GM19438 (cell line): ENCODE measurements at regions not wholly inside any gene's neighbourhood (a gene's known extent, or its start where the extent isn't known, plus 50 kb on each side); places are given as distances from the start of the nearest gene placed in this dataset.
"Not testable (repeated sequence)": the region's sequence is repeated elsewhere in the genome, so short reads cannot be mapped to it uniquely, and the experiment has no call there.

ENCODE experiments used
- ATAC-seq: cut with Tn5 transposase; IDR thresholded peaks from one replicate; pipeline ENCODE4 v1.9.1; 2021; ENCODE audit warnings: low read depth; ENCODE audit not compliant: unreplicated experiment

DNA sequence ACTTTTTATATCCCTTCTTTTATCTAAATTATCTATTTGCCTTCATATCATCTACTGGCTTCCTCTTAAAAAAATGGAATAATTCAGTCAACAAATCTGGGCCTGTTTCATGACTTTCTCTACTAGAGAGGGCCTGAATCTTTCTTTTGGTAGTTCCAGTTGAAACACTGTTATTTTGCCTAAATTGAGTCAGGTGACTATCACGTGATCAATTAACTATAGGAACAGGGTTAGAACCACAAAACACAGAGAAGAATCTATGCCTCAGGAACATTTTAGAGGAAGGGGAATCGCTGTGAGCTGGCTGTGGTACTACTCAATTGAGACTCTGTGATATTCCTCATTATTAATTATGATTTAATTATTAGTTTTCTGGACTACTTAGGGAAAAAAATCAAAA lies 736.7 kb upstream of the PITX2 start:
- no peak for ATAC-seq

DNA sequence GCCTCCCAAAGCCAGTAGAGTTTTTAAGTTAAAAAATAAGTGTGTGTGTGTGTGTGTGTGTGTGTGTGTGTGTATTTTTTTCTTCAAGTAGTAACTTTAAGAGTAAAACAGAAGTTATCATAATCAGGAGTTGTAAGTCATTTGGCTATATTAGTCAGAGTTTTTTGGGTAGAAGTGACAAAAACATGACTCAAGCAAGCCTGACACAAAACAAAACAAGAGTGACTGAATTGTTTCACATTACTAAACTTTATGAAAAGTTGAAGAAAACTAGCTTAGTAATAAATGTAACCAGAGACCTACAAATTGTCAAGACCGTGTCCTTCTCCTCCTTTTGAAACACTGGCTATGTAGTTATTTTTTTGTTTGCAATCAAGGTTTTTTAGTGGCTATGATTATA lies 738.0 kb upstream of the PITX2 start:
- ATAC-seq, result no peak

DNA sequence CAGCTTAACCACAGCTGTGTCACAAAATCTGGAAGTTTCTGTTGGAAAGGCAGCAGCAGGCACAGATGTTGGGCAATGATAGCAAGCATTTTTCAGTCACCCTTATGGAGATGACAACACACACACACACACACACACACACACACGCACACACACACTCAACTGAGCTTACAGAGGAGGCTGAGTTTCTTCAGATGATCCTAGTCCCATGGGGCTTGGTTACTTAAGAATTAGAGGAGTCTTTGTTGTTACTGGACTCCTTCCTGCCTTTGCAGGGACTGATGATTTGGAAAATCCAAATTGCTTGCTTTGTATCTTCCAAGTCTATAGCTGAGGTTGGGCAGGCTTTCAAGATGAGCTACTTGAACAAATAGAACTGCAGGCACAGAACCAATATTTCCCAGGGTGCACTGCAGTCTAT lies 740.1 kb upstream of the PITX2 start:
- no peak for ATAC-seq

DNA sequence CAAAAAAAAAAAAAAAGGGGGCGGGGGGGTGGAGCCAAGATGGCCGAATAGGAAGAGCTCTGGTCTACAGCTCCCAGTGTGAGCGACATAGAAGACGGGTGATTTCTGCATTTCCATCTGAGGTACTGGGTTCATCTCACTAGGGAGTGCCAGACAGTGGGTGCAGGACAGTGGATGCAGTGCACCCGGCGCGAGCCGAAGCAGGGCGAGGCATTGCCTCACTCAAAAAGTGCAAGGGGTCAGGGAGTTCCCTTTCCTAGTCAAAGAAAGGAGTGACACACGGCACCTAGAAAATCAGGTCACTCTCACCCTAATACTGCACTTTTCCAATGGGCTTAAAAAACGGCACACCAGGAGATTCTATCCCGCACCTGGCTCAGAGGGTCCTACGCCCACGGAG lies 755.0 kb upstream of the PITX2 start:
- not testable (repeated sequence) for ATAC-seq

DNA sequence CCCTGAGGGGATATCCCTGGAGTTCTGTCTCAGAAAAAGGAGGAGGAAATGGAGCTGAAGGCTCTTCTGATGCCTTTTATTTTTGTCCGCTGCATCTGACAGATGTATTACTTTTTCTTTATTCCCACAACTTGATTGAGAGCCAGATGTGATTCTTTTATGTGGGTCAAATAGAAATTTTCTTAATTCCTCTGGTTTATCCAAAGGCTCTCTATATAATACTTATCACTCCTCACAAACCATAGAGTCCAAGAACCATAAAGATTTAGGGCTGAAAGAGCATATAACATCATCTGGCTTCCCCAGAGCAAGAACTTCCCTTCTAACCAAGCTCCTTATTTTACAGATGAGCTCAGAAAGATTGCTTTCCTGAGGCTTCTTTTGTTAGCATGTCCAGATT lies 756.7 kb upstream of the FAM241A start:
- ATAC-seq, result no peak

DNA sequence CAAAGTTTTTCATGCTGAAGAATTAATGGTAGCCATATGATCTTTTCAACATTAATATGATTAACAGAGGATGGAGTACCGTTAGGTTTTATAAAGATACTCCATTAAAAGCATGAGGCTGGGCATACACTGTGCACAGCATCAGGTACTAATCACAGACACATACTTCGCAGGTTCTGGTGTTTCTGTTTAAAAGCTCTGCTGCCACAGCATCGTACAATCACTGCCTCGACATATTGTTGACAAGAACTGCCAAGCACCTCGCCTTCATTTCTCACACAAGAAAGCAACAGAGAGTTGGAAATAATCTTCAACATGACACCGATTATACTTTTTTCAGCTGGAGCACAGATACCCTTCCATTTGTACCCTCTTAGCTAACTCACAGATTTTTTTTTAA lies 753.4 kb upstream of the FAM241A start:
- ATAC-seq, result no peak

DNA sequence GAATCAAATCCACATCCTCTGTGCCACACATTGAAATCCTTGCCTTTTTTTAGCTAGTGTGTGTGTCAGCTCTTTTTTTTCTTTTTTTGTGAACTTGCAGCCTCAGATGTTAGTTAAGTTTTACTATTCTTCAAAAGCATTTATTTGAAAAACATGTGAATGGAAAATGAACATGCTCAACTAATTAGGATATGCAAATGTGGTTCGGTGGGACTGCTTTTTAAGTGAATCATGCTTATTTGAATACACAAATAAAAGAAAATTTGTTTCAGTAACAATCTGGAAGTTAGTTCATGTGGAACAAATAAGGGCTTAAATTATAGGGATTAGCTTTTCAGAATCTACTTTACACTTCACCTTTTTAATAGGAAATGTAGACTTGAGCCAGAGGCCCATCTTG lies 751.5 kb upstream of the FAM241A start:
- no peak for ATAC-seq

DNA sequence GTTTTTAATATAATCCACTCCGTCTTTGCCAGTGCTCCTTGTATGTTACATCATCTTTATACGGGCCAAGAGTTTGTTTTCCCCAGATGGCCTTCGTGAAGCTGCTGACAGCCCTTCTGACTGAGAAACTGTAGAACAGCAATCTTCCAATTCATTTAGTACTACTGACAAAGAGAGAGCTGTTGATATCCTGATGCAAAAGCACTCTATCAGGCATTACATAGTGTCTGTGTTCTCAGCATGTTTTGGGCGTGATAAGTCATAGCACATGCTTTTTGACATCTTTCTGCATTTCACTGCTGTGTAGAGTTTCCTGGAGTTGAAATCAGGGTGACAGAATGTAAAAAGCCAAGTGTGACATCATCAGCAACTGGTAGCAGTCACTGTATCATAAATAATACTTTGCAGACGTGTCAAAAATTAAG lies 746.3 kb upstream of the FAM241A start:
- ATAC-seq, result no peak

DNA sequence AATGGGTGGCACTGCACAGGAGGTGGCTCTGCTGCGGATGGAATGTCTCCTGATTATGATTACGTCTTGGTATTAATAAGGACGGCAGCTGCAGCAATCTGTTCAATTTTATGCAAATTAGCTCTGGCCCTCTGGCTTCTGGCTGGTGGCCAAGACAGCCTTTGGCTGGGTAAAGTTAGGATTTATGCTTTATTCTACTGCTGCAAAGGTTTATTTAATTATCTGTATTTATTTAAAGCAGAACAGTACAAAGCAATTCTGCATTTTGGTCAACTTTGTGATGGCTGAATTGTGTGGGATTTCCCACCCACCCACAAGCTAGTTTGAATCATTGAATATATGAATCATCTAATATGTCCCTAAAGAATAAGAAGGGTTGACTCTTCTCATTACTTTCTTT lies 745.6 kb upstream of the FAM241A start:
- ATAC-seq, result no peak

DNA sequence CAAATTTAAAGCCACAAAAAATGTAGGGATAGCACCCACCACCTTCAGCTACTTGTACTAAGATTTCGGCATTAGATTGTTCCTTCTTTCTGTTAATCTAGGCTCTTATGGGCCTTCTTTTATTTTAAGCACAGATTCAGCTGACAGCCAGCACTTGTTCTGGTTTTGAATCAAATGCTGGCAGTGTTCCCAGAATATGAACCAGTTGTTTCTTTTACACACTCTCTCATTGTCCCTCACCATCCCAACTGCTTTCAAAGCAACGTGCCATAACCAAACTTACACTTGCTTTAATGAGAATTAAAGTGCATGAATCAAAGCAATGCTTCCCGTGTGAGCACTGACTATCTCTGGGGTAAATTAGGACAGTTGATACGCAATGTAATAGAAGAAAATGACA lies 744.5 kb upstream of the FAM241A start:
- no peak for ATAC-seq

DNA sequence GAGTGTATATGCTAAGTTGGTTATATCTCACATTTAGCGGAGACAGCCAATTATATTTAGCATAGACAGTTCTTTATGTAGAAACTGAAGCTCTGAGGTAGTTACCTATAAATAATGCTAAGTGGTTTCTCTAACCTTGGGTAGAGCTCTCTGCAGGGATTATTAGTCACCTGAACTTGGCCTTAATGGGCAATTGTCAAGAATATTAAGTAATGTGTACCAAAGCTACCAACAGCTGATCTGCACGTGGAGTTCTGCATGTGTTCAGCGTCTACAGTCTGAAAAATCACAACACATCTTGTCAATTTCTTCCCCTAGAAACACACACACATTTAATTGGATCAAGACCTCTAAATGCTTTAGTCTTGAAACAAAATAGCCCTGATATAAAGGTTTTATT lies 740.6 kb upstream of the FAM241A start:
- no peak for ATAC-seq

DNA sequence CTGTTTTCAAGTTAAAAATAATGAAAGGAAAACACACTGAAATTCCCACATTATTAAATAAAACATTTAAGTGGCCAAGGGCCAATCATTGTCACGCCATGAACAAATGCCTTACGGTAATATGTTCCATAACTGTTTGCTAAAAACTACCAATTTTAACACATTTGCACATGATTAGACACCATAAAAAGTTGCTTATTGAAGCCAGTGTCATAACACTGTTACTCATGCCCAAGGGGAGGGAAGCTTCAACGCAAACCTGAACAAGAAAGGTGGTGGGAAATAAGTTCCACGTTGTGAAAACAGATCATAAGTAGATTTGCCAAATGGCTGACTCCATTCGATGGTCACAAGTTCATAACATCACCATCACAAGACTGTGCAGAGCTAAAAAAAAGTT lies 739.3 kb upstream of the FAM241A start:
- ATAC-seq, result no peak

DNA sequence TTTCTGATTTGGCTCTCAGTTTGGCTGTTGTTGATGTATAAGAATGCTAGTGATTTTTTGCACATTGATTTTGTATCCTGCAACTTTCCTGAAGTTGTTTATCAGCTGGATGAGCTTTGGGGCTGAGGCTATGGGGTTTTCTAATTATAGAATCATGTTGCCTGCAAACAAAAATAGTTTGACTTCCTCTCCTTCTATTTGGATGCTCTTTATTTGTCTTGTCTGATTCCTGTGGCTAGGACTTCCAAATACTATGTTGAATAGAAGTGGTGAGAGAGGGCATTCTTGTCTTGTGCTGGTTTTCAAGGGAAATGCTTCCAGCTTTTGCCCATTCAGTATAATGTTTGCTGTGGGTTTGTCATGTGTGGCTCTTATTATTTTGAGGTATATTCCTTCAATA lies 734.7 kb upstream of the FAM241A start:
- ATAC-seq, result no peak

DNA sequence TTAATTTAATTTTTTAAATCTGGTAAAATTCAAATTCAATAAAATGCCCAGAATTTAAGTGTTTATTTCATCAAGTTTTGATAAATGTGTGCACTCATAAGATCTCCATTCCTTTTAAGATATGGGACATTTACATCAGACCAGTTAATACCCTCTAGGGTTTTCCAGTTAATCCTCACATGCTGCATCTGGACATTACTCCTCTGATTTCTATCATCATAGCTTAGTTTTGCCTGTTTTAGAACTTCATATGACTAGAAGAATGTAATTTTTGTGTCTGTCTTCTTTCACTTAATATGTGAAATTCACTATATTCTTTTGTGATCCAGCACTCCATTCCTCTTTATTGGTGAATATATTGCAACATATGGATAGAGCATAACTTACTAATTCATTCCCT lies 727.7 kb upstream of the FAM241A start:
- ATAC-seq, result no peak

DNA sequence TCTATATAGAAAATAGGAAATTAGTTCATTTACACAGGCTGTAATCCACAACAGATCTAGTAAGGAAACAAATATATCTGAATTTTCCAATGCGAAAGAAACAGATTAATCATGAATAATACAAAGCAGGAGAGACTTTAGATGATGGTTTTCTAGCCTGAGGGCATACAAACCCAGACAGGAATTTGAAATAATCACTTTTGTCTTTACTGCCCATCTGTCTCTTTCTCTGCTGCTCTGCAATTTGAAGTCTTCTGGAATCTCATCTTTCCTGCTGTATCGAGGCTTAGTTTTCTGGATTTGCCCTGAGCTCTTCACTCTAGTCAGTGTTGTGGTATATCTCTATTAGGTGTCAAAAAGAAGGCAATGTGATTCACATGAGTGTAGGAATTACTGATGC lies 711.8 kb upstream of the FAM241A start:
- ATAC-seq, result no peak

DNA sequence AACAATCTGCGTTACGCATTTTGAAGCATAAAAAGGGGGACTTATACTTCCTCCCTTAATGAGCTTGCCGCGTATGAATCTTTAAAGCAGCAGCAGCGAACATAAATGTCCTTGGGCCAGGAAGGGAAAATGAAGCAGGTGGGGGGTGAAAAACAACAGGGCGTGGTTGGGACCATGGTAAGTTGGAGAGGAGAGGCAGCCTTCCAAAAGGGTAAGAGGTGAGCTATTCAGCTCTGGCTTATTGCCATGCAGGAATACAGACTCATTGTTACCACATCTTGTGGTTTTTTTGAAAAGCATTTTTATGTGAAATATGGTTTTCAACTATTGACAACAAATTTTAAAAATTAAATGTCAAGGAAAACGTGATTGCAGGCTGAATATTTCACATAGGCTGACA lies 710.7 kb upstream of the FAM241A start:
- ATAC-seq, result no peak

DNA sequence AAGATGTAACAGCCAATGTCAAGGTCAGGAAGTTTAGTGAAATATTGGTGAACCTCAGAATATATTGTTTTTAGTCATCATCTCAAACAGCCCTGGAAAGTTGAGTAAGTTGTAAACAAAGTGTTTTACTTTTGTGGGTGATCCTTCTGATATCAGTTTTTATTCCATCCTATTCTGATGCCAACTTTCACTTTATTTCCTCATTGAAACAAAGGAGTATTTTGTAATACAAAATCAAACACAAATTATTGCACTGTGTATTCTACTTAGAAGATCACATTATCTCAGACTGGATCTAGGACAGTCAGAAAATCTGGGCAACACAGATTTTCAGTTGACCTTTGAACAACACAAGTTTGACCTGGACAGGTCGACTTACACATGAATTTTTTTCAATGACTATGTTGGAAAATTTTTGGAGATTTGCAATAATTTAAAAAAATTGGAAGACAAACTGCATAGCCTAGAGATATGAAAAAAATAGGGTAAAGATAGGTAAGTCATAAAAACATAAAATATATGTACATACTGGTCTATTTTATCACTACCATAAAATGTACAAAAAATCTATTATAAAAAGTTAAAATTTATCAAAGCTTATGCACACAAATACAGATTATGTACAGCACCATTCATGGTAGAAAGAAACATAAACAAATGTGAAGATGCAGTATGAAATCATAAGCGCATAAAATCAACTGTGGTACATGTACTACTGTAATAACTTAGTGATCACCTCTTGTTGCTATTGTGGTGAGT lies 709.1 kb upstream of the FAM241A start:
- ATAC-seq, result no peak

DNA sequence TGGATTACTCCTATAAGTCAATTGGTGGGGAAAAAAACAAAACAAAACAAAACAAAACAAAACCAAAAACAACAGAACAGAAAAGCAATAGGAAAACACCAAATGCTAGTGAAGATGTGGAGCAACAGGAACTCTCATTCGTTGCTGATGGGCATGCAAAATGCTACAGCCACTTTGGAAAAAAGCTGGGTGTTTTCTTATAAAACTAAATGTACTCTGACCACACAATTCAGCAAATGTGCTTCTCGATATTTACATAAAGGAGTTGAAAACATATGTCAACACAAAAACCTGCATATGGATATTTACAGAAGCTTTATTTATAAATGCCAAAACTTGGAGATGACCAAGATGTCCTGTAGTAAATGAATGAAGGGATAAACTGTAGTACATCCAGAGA lies 703.6 kb upstream of the FAM241A start:
- no peak for ATAC-seq

DNA sequence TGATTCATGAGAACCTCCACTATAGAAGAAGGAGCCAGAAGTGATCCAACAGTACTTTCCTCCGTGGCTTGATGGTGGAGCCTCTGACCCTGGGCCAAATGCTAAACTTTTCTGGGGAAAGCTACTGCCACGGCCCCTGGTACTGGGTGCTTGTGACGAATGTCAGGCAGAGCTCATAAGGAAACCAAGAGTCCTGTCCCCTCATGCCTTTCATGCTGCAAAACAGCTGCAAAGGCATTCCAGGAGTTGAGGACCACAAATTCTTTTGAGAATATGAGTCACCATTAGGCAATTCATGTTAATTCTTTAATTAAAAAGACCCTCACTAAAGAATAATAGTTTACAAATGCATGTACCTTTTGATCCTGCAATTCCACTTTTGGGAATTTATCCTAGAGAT lies 700.4 kb upstream of the FAM241A start:
- not testable (repeated sequence) for ATAC-seq

DNA sequence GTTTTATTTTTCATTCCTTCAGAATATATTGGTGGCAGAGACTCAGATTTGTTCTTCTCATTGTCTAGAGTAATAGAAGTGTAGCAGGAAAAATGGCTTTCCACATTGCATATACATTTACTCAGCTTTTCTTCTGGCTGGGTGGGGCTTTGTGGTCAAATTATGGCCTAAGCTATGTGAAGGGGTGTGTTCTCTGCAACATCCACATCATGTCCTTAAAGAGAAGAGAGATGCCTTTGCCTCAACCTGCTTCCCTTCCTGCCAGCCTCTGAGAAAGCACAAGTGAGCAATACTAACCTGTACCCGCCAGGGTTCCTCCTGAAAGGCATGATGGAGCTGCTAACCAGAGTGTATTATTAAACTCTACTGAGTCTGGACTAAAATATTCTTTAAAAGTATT lies 695.6 kb upstream of the FAM241A start:
- no peak for ATAC-seq

DNA sequence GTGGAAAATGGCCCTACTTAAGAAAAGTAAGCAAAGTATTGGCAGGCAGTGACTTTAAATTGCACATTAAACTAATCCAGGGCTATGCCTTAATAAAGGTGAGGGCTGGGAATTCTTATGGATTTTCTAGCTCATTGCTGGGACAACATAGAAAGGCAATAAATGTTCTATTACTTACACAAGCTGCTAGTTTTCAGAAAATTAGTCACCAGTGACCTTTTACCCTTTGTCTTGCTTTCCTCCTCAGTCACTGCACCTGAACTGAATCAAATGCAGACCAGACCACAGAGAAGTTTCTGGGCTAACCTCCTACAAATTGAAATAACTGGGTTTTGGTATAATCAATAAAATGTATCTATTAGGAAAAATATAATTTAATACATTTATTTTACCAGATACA lies 694.4 kb upstream of the FAM241A start:
- no peak for ATAC-seq

DNA sequence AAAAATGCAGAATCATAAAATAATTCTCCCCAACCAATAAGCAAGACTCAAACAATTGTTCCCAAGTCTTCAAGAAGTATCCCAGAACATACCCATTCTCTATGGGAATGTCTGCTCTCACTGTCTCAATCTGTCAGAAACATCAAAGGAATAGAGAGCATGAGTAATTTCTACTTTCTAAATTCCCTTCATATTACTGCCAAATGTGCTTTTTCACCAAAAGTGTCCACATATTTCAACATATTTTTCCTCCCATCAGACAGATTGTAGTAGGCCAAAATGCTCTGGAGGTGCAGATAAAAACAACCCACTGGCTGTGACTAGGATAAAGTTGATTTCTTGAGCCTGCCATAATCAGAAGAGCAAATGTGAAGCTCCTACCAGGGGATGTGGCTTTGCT lies 692.0 kb upstream of the FAM241A start:
- no peak for ATAC-seq

DNA sequence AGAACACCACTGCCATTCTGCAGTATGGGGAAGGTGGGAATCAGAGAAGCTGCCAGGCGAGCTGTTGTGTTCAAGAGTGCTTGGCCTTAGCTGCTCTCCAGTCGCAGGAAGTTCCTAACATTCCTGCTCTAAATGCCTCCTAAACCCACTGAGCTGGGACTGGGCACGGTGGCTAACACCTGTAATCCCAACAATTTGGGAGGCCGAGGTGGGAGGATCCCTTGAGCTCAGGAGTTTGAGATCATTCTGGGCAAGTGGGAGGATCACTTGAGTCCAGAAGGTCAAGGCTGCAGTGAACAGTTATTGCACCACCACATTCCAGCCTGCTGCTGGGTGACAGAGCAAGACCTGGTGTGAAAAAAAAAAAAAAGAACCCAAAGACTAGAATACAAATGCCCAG lies 690.3 kb upstream of the FAM241A start:
- ATAC-seq, result no peak
